HG03558 (cell line): ENCODE measurements at regions not wholly inside any gene's neighbourhood (a gene's known extent, or its start where the extent isn't known, plus 50 kb on each side); places are given as distances from the start of the nearest gene placed in this dataset.

Source experiments
- ATAC-seq: cut with Tn5 transposase; IDR thresholded peaks from one replicate; pipeline ENCODE4 v1.9.1; 2021; ENCODE audit warnings: moderate number of reproducible peaks; ENCODE audit not compliant: unreplicated experiment; ENCODE audit errors: extremely low read depth

DNA sequence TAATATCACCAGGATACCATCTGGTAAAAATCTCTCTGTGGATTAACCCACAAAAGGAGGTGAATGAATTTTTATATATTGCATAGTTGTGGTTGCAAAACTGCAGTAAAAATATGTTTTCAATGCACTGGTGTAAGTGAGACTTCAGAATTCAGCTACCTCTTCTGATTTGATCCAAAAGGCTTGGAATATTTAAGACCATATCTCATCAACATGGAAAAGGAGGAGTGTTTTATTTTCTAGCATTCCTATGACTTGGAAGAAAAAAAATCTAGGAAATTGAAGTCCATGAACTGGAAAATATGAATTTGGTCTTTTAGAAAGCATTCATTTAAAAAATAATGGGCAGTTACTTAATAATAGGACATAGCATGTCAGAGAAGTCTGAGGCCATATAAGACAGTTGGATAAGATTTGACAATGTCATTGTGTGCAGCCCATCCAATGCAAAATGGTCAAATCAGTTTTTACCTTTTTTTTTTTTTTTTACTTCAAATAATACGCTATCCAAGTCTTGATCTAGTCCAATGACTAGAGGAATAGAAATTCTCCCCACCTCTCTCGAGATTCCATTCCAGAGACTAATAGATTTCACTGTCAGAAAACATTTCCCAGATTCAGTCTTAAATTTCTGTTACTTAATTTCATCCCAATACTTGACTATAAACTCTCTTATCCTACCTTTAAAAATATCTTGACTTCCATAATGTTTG lies 364.9 kb upstream of the PMFBP1 start:
- ATAC-seq: no peak

- no peak for ATAC-seq
These were observed 361.0 kb upstream of the PMFBP1 start for GRCh38 chr16:72532906-72533410.

GRCh38 chr16:72530434-72530833 lies 358.5 kb upstream of the PMFBP1 start:
- no peak for ATAC-seq

- no peak for ATAC-seq
These were observed 351.1 kb upstream of the PMFBP1 start for GRCh38 chr16:72523087-72523486.

GRCh38 chr16:72517154-72517553 lies 345.2 kb upstream of the PMFBP1 start:
- ATAC-seq: no peak

DNA sequence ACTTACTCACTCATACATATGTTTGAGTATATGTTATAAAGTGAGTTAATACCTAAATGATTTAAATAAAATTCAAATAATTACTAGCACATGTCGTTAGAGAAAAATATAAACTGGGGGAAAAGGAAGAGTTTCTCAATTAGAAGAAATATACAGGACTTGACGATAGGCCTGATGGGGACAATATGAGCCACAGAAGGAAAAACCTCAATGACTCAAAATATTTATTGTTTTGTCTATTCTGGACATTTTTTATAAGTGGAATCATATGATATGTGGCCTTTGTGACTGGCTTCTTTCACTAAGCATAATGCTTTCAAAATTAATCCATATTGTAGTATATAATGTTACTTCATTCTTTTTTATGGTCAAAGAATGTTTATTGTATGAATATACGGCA lies 339.2 kb upstream of the PMFBP1 start:
- no peak for ATAC-seq

DNA sequence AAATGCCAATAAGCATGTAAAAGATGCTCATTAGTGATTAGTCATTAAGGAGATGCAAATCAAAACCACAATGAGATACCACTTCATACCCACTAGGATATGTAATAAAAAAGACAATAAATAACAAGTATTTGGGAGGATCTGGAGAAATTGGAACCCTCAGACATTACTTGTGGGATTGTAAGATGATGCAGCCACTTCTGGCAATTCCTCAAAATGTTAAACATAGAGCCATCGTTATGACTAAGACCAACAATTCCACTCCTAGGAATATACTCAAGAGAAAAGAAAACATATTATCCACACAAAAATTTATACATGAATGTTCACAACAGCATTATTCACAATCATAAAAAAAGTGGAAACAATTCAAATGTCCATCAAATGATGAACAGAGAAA lies 336.2 kb upstream of the PMFBP1 start:
- ATAC-seq: no peak

- ATAC-seq: no peak
These were observed 330.6 kb upstream of the PMFBP1 start for GRCh38 chr16:72502594-72503005.

GRCh38 chr16:72501739-72502593 lies 330.0 kb upstream of the PMFBP1 start:
- ATAC-seq: no peak

GRCh38 chr16:72500545-72500944 lies 328.6 kb upstream of the PMFBP1 start:
- no peak for ATAC-seq

DNA sequence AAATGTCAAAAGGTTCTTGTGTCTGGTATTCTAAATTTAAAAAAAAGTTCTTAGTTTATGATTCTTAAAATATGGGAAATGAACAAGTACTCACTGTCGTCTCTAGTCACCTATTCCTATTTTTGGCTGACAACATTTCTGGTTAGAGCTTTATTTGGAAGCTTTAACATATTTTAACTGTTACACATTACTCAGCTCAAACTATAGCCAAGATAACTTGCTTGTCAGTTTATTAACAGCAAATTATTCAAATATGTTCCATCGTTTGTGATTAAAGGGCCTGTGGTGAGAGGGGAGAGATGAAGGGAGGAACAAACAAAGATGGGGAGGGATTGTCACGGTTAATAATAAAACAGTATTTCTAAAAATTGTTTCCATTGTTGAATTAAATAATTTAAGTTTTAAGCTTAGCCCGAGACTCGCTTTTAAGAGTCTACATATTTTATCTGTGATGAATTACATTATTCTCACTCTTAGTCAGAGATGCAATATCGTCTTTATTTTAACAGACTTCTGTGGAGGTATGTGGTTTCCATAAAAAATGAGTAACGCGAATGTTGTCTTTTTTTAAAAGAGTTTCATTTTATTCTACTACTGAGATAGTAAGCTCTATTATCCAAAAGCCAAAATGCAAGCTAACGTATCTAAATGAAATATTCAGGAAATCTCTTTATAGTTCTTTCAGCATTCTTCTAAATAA lies 321.9 kb upstream of the PMFBP1 start:
- no peak for ATAC-seq

DNA sequence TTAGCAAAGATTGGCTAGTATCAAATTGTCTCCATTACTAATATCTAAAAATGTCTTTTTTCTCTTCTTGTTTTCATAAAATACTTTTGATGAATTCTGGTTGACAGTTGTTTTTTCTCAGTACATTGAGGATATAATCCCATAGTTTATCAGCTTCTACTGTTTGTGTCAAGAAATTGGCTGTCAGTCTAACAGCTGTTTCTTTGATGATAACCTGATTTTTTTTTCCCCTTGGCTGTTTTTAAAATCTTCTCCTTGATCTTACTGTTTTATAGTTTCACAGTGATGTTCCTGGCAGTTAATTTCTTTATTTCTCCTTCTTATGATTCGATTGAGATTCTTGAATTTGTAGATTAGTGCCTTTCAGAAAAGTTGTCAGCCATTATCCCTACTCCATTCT lies 315.3 kb upstream of the PMFBP1 start:
- ATAC-seq: no peak

DNA sequence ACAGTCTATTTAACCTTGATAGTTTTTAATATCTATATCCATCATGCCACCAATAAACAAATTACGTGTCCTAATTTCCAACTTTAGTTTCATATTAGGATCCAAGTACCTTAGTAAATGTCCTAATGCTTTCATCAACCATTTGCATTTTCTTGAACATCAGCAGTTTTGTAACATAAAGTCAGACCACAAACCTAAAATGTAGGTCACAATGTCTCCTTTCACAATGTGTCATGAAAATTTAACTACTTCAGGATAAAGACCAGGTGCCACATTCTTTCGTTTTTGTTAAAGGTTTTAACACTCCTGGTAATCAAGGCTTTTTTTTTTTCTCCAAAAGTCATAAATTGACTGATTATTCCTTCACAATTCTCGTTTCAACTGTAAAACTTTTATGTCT lies 310.7 kb upstream of the PMFBP1 start:
- no peak for ATAC-seq

DNA sequence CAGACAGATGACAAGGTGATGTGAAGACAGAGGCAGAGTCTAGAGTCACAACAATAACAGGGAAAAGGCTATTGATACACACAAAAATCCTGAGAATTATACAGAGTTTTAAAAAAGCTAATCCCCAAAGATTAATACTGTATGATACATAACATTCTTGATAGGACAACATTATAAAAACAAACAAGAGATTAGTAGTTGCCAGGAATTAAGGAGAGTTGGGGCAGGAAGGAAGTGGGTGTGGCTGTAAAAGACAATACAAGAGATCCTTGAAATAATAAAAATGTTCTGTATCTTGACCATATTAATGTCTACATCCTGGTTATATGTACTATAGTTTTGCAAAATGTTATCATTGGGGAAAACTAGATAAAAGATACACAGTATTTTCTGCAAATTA lies 309.5 kb upstream of the PMFBP1 start:
- no peak for ATAC-seq

DNA sequence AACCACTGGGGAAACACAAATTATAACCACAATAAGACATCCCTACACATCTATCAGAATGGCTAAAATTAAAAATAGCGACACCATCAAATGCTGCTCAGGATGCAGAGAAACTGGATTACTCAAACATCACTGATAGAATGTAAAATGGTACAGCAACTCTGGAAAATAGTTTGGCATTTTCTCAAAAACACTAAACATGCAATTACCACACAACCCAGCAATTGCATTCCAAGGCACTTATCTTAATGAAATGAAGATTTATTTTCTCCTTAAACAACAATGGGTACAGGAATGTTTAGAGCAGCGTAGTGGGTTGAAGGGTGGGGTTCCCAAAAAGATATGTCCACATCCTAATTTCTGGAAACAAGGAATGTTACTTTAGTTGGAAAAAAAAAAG lies 309.0 kb upstream of the PMFBP1 start:
- ATAC-seq: no peak

DNA sequence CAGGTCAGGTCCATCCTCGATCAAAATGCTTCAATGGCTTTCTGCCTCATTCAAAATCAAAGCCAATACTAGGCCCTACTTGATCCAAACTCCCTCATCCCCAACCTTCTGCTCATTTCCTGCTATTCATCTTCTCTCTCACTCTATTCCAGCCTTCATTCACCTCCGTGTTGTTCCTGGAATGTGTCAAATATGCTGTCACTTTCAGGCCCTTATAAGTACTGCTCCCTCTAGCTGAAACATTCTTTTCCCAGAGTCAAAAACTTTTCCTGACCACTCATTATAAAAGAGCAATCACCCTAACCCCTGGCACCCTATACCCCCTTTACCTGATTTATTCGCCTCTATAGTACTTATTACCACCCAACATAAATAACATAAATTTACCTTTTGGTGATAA lies 303.7 kb upstream of the PMFBP1 start:
- no peak for ATAC-seq

DNA sequence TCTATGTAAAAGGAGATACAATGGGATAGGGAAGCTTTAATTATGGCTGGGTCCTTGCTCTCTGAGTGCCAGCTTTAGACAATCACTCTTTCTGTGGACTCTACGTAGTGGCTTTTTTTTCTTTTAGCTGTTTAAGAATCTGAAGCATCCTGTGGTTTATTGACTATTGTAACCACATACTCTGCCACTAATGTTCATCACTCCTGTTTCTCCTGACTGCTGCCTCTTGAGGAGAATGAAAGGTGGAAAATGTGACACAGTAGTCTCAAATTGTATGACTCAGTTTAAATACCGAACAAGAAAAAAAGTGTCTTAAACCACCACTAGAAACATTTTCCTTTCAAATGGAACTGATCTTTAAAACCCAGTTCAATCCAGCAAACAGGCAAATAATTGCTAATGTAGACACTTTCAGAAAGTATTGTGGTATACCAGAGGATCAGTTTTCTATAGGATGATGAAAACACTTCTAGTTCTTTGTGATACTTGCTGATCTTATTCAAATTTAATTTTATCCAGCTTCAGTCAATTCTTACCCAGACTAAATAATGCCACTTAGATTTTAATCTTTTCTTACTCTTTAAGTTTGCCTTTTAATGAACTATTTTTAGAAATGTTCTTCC lies 302.7 kb upstream of the PMFBP1 start:
- ATAC-seq: no peak

- ATAC-seq: no peak
These were observed 301.7 kb upstream of the PMFBP1 start for GRCh38 chr16:72473631-72474030.

DNA sequence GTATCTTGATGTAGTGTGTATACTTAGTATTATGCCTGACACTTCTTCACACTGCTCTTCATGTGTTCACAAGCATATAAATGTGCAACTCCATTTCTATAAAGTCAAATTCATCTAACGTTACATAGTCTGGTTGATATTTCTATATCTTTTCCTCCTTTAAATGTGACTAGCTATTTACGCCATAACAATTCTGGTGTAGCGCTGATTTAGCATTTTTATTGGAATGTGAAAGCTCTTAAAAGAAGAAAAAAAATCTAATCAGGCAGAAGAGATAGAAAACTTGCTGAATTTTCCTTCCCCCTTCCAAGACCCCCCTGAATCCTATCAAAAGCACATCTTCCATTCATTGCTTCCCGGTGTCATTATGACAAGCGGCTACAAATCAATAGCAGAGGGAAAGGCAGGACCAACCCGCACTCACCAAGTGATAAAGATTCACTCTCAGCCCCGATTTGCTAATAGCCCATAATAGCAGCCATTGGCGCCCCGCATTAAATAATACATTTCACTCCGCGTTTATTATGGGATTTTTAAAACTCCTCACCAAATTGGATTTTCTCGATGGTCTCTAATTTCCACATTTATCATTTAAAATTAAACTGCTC lies 299.5 kb upstream of the PMFBP1 start:
- ATAC-seq: no peak

DNA sequence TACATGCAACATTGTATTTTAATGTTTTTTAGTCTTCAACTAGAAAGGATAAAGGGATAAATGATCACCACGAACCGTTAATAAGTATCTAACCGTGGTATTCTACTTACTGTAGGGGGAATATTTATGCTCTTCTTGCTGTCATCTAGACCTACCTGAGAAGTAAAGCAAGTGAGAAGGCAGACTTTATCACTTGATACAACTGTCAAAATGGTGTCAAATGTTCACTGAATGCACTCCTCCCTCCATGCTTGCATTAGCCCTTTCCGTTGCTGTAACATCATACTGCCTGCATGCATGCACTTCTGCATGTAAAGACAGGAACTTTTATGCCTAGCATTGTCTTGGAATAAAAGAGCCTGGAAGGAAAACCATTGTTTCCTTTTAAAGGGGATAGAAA lies 298.6 kb upstream of the PMFBP1 start:
- no peak for ATAC-seq
